GM12878 (cell line): ENCODE measurements at regions not wholly inside any gene's neighbourhood (a gene's known extent, or its start where the extent isn't known, plus 50 kb on each side); places are given as distances from the start of the nearest gene placed in this dataset.

Experiments used
- ATAC-seq: fragments of 200-7000 bp; cut with Tn5 transposase; 3 replicates; pipeline ENCODE4 v1.9.1; 2020; ENCODE audit warnings: mild to moderate bottlenecking, moderate library complexity
- BruUV-seq: library from RNA; stranded (reverse); fragments of 400-500 nt; replicated peaks from 2 replicates; lab custom pipeline; 2021; lab: Mats Ljungman, UMichigan
- CTCF ChIA-PET: fragments of 300-600 bp; sonication (Branson Sonifier 250); formaldehyde crosslinking; extraction: SDS; loops from one replicate; lab custom pipeline; 2021; ENCODE audit warnings: inconsistent platforms; lab: Yijun Ruan, JAX
- POLR2A ChIA-PET: fragments of 350-600 bp; formaldehyde crosslinking; extraction: SDS; loops from one replicate; lab custom pipeline; 2021; ENCODE audit warnings: inconsistent platforms; lab: Charles Lee
- RAD21 ChIA-PET: fragments of 300-600 bp; sonication (Branson Sonifier 250); formaldehyde crosslinking; loops from one replicate; lab custom pipeline; 2023; ENCODE audit warnings: antibody characterized with exemption; ENCODE audit not compliant: unreplicated experiment; lab: Charles Lee
- SMC1A ChIA-PET: fragments of 300-600 bp; sonication (Branson Sonifier 250); formaldehyde crosslinking; loops from one replicate; lab custom pipeline; 2023; ENCODE audit not compliant: unreplicated experiment, uncharacterized antibody; lab: Charles Lee
- DNase-seq: peaks from one replicate; pipeline ENCODE4 v3.0.0-alpha.2; 2011; ENCODE audit warnings: low read depth, low spot score
- FAIRE-seq: peaks from 3 replicates; lab custom pipeline; 2011; peaks lifted over from hg19 to GRCh38; lab: Jason Lieb, UNC
- H2AFZ ChIP-seq: 2 replicates; pipeline ENCODE4 v1.6.0; 2011; ENCODE audit warnings: low read depth, low read length, control low read depth; ENCODE audit not compliant: control insufficient read depth
- H3K27ac ChIP-seq: 2 replicates; pipeline ENCODE4 v1.5.1; 2011; ENCODE audit warnings: control low read depth; ENCODE audit not compliant: control insufficient read depth, insufficient read depth
- H3K27me3 ChIP-seq, 2 experiments: replicated peaks in 1 of 2; 2 replicates each; pipeline versions ENCODE4 v1.6.0 to v1.6.1; 2011; ENCODE audit warnings: low read length in 1 of 2; ENCODE audit not compliant: control insufficient read depth in 2 of 2, insufficient read depth in 2 of 2
- H3K36me3 ChIP-seq, 2 experiments: 2 replicates each; pipeline ENCODE4 v1.5.1; 2011; ENCODE audit warnings: low read length in 1 of 2; ENCODE audit not compliant: control insufficient read depth in 2 of 2, insufficient read depth in 2 of 2
- H3K4me1 ChIP-seq: 2 replicates; pipeline ENCODE4 v1.6.1; 2011; ENCODE audit warnings: mild to moderate bottlenecking, low read length, moderate library complexity, mixed read lengths; ENCODE audit not compliant: control insufficient read depth, insufficient read depth
- H3K4me2 ChIP-seq: 2 replicates; pipeline ENCODE4 v1.6.0; 2011; ENCODE audit warnings: control low read depth; ENCODE audit not compliant: control insufficient read depth, insufficient read depth
- H3K4me3 ChIP-seq: fragments of 200-600 bp; sonication (generic); 2 replicates; pipeline ENCODE4 v1.5.1; 2016
- H3K79me2 ChIP-seq: 2 replicates; pipeline ENCODE4 v1.6.0; 2011; ENCODE audit warnings: low read length; ENCODE audit not compliant: control insufficient read depth, insufficient read depth
- H3K9ac ChIP-seq: 2 replicates; pipeline ENCODE4 v1.8.0; 2011; ENCODE audit warnings: low read length, control low read depth, mixed read lengths; ENCODE audit not compliant: control insufficient read depth, insufficient read depth
- H3K9me3 ChIP-seq: replicated peaks from 3 replicates; pipeline ENCODE4 v1.5.1; 2011; ENCODE audit warnings: mild to moderate bottlenecking, low read length; ENCODE audit not compliant: control insufficient read depth, insufficient read depth
- H4K20me1 ChIP-seq: 2 replicates; pipeline ENCODE4 v1.6.0; 2011; ENCODE audit not compliant: control insufficient read depth, insufficient read depth
- BCLAF1 ChIP-seq: fragments of 450-650 bp; IDR thresholded peaks from 2 replicates; pipeline ENCODE4 v1.6.1; 2017; ENCODE audit warnings: antibody characterized with exemption, mild to moderate bottlenecking, moderate library complexity
- CREB1 ChIP-seq: IDR thresholded peaks from 2 replicates; pipeline ENCODE4 v1.6.1; 2012; ENCODE audit warnings: low read depth, mild to moderate bottlenecking, inconsistent platforms
- CREM ChIP-seq: IDR thresholded peaks from 2 replicates; pipeline ENCODE4 v1.6.1; 2014; ENCODE audit warnings: antibody characterized with exemption, low read depth
- EGR1 ChIP-seq, 2 experiments: IDR thresholded peaks; 1 replicate in 1 of 2; 2 replicates in 1 of 2; pipeline ENCODE4 v1.6.1; 2011 to 2012; ENCODE audit warnings: low read depth in 2 of 2, low read length in 2 of 2, borderline replicate concordance in 1 of 2, mild to moderate bottlenecking in 1 of 2, moderate library complexity in 1 of 2
- EZH2 ChIP-seq: IDR thresholded peaks from 2 replicates; pipeline ENCODE4 v1.6.1; 2012; ENCODE audit warnings: low read depth, mild to moderate bottlenecking, control low read depth, inconsistent platforms, low read length, borderline replicate concordance; ENCODE audit not compliant: control insufficient read depth
- FOS ChIP-seq: IDR thresholded peaks from 3 replicates; pipeline ENCODE4 v1.6.1; 2011; ENCODE audit warnings: borderline replicate concordance; ENCODE audit not compliant: insufficient read length; ENCODE audit errors: extremely low read depth
- JUND ChIP-seq: IDR thresholded peaks from 2 replicates; pipeline ENCODE4 v1.6.1; 2012; ENCODE audit warnings: low read depth, mild to moderate bottlenecking, low read length, improper control_type of control experiment, moderate library complexity
- KLF5 ChIP-seq: fragments of 450-650 bp; IDR thresholded peaks from 2 replicates; pipeline ENCODE4 v1.6.1; 2014; ENCODE audit warnings: mild to moderate bottlenecking; ENCODE audit not compliant: partially characterized antibody
- NFXL1 ChIP-seq: fragments of 450-650 bp; IDR thresholded peaks from 2 replicates; pipeline ENCODE4 v1.6.1; 2017; ENCODE audit warnings: antibody characterized with exemption, mild to moderate bottlenecking, borderline replicate concordance
- NFYB ChIP-seq: IDR thresholded peaks from 2 replicates; pipeline ENCODE4 v1.6.1; 2011; ENCODE audit warnings: low read depth, mild to moderate bottlenecking, low read length, improper control_type of control experiment, moderate library complexity; ENCODE audit not compliant: insufficient read depth
- PAX8 ChIP-seq: fragments of 450-650 bp; IDR thresholded peaks from 2 replicates; pipeline ENCODE4 v1.6.1; 2017; ENCODE audit warnings: mild to moderate bottlenecking, moderate library complexity
- RFX5 ChIP-seq: IDR thresholded peaks from 2 replicates; pipeline ENCODE4 v1.6.1; 2011; ENCODE audit warnings: low read depth, low read length, improper control_type of control experiment
- RUNX3 ChIP-seq: IDR thresholded peaks from 2 replicates; pipeline ENCODE4 v1.6.1; 2012; ENCODE audit warnings: low read length, inconsistent platforms
- SKIL ChIP-seq: fragments of 450-650 bp; IDR thresholded peaks from 2 replicates; pipeline ENCODE4 v1.6.1; 2017; ENCODE audit warnings: mild to moderate bottlenecking, low read depth, inconsistent platforms; ENCODE audit not compliant: poor library complexity, severe bottlenecking
- SMAD1 ChIP-seq: fragments of 450-650 bp; IDR thresholded peaks from 2 replicates; pipeline ENCODE4 v1.6.1; 2018; ENCODE audit warnings: mild to moderate bottlenecking, low read depth; ENCODE audit not compliant: partially characterized antibody
- SMARCA5 ChIP-seq: fragments of 450-650 bp; IDR thresholded peaks from 2 replicates; pipeline ENCODE4 v1.6.1; 2017; ENCODE audit warnings: mild to moderate bottlenecking
- STAT3 ChIP-seq: IDR thresholded peaks from 2 replicates; pipeline ENCODE4 v1.6.1; 2011; ENCODE audit warnings: low read depth, low read length, improper control_type of control experiment
- TARDBP ChIP-seq: IDR thresholded peaks from 2 replicates; pipeline ENCODE4 v1.6.1; 2016; ENCODE audit warnings: borderline replicate concordance
- TBL1XR1 ChIP-seq: IDR thresholded peaks from 2 replicates; pipeline ENCODE4 v1.6.1; 2012; ENCODE audit warnings: low read depth, low read length, improper control_type of control experiment
- WRNIP1 ChIP-seq: IDR thresholded peaks from 2 replicates; pipeline ENCODE4 v1.6.1; 2011; ENCODE audit warnings: low read depth, low read length, improper control_type of control experiment, borderline replicate concordance
- ZNF217 ChIP-seq: fragments of 450-650 bp; IDR thresholded peaks from 2 replicates; pipeline ENCODE4 v1.6.1; 2017; ENCODE audit warnings: antibody characterized with exemption, mild to moderate bottlenecking
- WGBS: methylation state at CpG from one replicate; pipeline ENCODE4 v1.1.6; 2016; ENCODE audit warnings: low lambda C conversion rate; ENCODE audit not compliant: insufficient replicate concordance, insufficient coverage; ENCODE audit errors: missing lambda C conversion rate; 5-methylcytosine and 5-hydroxymethylcytosine counted together
- in situ Hi-C: fragments of 300-500 bp; cut with MboI; formaldehyde crosslinking; loops from 9 replicates; pipeline ENCODE4 v1.14.3; 2018; ENCODE audit warnings: mixed read lengths
- intact Hi-C: fragments of 100-400 bp; cut with micrococcal nuclease; formaldehyde crosslinking; loops from one replicate; pipeline ENCODE4 v1.14.2; 2022; ENCODE audit not compliant: unreplicated experiment

GRCh38 chr2:888211-888801 lies 62.3 kb upstream of the SNTG2 start (continued):
- TF ChIP-seq NFYB (no peak), NFXL1 (no peak)

GRCh38 chr2:887639-888038 lies 63.0 kb upstream of the SNTG2 start:
- in situ Hi-C loops (no loop called here), intact Hi-C loops (no loop called here)
- H3K4me1 ChIP-seq: no peaks in the 10 kb centered on the region
- no peaks in the 10 kb centered on the region for H3K36me3 ChIP-seq
- H3K4me2 ChIP-seq: no peak overlapping the region
- 26% methylated on average over 6 of the region's 6 CpGs for WGBS
- no peaks in the 10 kb centered on the region for H4K20me1 ChIP-seq
- ChIA-PET POLR2A (no interaction called here), CTCF (no interaction called here), SMC1A (no interaction called here), RAD21 (no interaction called here)
- BruUV-seq: no TSS peak
- no peak for FAIRE-seq
- H3K27me3 ChIP-seq: no peaks in the 10 kb centered on the region
- TF ChIP-seq RFX5 (no peak), WRNIP1 (no peak), FOS (no peak), BCLAF1 (no peak), SKIL (no peak), SMARCA5 (no peak), ZNF217 (no peak), CREB1 (no peak), EZH2 (no peak), PAX8 (no peak), RUNX3 (no peak), TARDBP (no peak), SMAD1 (no peak), TBL1XR1 (no peak), EGR1 (IDR thresholded peaks at IDR 0.05; ENCODE audit: borderline replicate concordance in 1 of 2, low read depth in 2 of 2, low read length in 2 of 2) (no peak), JUND (no peak), STAT3 (no peak), CREM (no peak), KLF5 (no peak)
- no peak for ATAC-seq
- no peak overlapping the region for H3K9ac ChIP-seq
- no peak overlapping the region for H2AFZ ChIP-seq
- no peaks in the 10 kb centered on the region for H3K79me2 ChIP-seq
- H3K9me3 ChIP-seq: no peaks in the 10 kb centered on the region; the same call in 2 of the 3 replicates
- H3K27ac ChIP-seq: no peak overlapping the region
- no peak overlapping the region for H3K4me3 ChIP-seq
- no peak for DNase-seq
